BLaER1 treated with 17β-estradiol and CSF1 and Interleukin-3, amounts not matched to agents 10 nM and 100 nM (cell line): ENCODE measurements at regions not wholly inside any gene's neighbourhood (a gene's known extent, or its start where the extent isn't known, plus 50 kb on each side); places are given as distances from the start of the nearest gene placed in this dataset.
"Not testable (repeated sequence)": the region's sequence is repeated elsewhere in the genome, so short reads cannot be mapped to it uniquely, and the experiment has no call there.

Source experiments
- H3K27ac ChIP-seq, 11 experiments: shearing (Covaris generic); formaldehyde crosslinking; 2 replicates each; pipeline ENCODE4 v1.8.1; 2022
- H3K27me3 ChIP-seq, 11 experiments: shearing (Covaris generic); formaldehyde crosslinking; 2 replicates each; pipeline ENCODE4 v1.8.1; 2022
- H3K36me3 ChIP-seq, 11 experiments: shearing (Covaris generic); formaldehyde crosslinking; 2 replicates each; pipeline ENCODE4 v1.8.1; 2022
- H3K4me1 ChIP-seq, 10 experiments: shearing (Covaris generic); formaldehyde crosslinking; 2 replicates each; pipeline ENCODE4 v1.8.1; 2022
- H3K4me2 ChIP-seq, 11 experiments: shearing (Covaris generic); formaldehyde crosslinking; 2 replicates each; pipeline ENCODE4 v1.8.1; 2022
- H3K4me3 ChIP-seq, 10 experiments: shearing (Covaris generic); formaldehyde crosslinking; 2 replicates each; pipeline ENCODE4 v1.8.1; 2022
- H3K9ac ChIP-seq, 11 experiments: shearing (Covaris generic); formaldehyde crosslinking; 2 replicates each; pipeline ENCODE4 v1.8.1; 2022
- H3K9me3 ChIP-seq, 11 experiments: shearing (Covaris generic); formaldehyde crosslinking; replicated peaks in 1 of 11; 2 replicates each; pipeline ENCODE4 v1.8.1; 2022
- H4K20me1 ChIP-seq, 11 experiments: shearing (Covaris generic); formaldehyde crosslinking; 2 replicates each; pipeline ENCODE4 v1.8.1; 2022
- Cebpa-rat ChIP-seq, 11 experiments: shearing (Covaris generic); IDR thresholded peaks; 2 replicates each; pipeline ENCODE4 v1.8.1; 2022

DNA sequence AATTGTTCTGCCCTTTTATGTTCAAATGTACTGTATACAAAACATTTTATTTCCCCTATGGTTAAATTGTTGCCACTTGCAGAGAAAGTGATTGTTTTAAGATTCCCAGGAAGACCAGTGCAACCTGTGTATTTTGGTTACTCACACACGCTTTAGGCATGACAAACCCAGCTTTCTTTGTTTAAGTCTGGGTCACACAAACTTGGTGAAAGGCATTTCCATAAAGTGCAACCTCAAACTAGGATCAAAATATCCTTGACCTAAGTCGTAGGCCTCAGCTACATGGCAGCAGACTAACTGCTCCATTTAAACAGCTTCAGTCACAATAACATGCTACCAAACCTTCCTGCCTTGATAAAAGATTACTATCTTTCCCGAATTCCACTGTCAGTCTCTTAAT, 639.0 kb upstream of the PRR20A start:
- H3K27me3 ChIP-seq, result no peaks in the 10 kb centered on the region
- no peak for TF ChIP-seq Cebpa-rat (IDR thresholded peaks at IDR 0.05)
- H3K4me3 ChIP-seq, result no peak overlapping the region
- H4K20me1 ChIP-seq, result no peaks in the 10 kb centered on the region
- H3K4me1 ChIP-seq, result peaks cover 0 to 13% (median 0%) of the 10 kb centered on the region in 10 experiments; a peak in 3 of 20 replicates
- H3K9ac ChIP-seq, result no peak overlapping the region
- H3K36me3 ChIP-seq, result no peaks in the 10 kb centered on the region
- H3K27ac ChIP-seq, result no peak overlapping the region
- peak overlapping the region in 1 of 11 experiments; percentile 3; a peak in 1 of 22 replicates for H3K4me2 ChIP-seq
- H3K9me3 ChIP-seq, result no peaks in the 10 kb centered on the region

DNA sequence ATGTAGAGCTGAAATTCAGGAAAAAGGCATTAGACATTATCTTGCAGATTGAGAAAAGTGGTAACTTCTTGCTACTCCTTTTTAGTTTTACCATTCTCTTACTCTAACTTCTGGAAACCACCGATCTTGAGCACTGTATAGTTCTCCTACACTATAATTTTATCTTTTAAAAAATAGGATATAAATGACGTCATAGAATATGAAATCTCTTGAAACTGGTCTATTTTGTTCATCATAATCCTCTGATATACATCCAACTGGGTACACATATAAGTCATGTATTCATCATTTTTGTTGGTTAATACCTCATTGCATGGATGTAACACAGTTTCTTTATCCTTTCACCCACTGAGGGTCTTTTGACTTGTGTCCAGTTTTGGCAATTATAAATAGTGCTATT, 629.9 kb upstream of the PRR20A start:
- Histone ChIP-seq H3K4me3 (no peak overlapping the region), H3K27ac (no peak overlapping the region), H3K9ac (no peak overlapping the region), H3K9me3 (no peaks in the 10 kb centered on the region), H3K4me1 (no peaks in the 10 kb centered on the region), H3K36me3 (no peaks in the 10 kb centered on the region), H3K27me3 (no peaks in the 10 kb centered on the region), H4K20me1 (no peaks in the 10 kb centered on the region), H3K4me2 (no peak overlapping the region)
- no peak for TF ChIP-seq Cebpa-rat (IDR thresholded peaks at IDR 0.05)

DNA sequence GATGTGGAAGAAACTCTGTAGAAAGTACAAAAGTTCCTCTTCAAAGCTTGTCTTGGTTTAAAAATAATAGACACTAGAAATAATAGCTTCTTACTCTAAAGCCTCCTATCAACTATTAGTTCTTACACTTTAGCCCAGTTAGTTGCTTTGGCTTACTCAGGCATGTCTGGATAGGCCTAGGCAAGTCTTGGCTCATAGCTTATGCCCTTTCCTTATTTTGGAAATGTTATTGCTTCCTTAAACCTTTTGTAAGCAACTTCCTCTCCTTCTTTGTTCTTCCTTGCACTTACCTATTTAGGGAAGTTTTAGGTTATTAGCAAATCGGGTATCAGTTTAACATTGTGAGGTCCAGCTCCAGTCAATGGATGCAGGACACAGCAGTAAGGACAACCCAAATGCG, 628.4 kb upstream of the PRR20A start:
- H3K9me3 ChIP-seq, H4K20me1 ChIP-seq, H3K4me3 ChIP-seq, H3K9ac ChIP-seq, H3K36me3 ChIP-seq, H3K4me2 ChIP-seq, H3K4me1 ChIP-seq, H3K27ac ChIP-seq, H3K27me3 ChIP-seq: not testable (repeated sequence)

DNA sequence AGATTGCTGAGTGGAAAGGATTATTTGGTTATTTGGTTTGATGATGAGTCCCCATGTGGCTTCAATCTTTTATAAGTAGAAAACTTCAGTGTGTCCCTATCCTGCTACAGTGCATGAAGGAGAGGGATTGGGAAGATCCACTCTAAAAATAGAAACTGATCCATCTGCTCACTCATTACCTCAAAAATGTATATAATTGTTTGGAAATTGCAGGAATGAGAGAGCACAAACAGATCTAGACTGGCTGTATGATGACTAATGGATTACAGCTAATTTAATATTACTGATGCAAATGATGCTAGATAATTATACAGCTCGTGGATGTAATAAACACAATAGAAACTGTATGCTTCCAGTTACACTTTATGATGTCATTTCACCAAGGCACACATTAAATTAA, 625.3 kb upstream of the PRR20A start:
- no peak overlapping the region for H3K4me3 ChIP-seq
- H3K9ac ChIP-seq, result no peak overlapping the region
- no peaks in the 10 kb centered on the region for H3K9me3 ChIP-seq
- no peaks in the 10 kb centered on the region for H4K20me1 ChIP-seq
- H3K36me3 ChIP-seq, result no peaks in the 10 kb centered on the region
- no peak overlapping the region for H3K27ac ChIP-seq
- no peaks in the 10 kb centered on the region for H3K4me1 ChIP-seq
- H3K4me2 ChIP-seq, result no peak overlapping the region
- no peaks in the 10 kb centered on the region for H3K27me3 ChIP-seq
- no peak for TF ChIP-seq Cebpa-rat (IDR thresholded peaks at IDR 0.05)

DNA sequence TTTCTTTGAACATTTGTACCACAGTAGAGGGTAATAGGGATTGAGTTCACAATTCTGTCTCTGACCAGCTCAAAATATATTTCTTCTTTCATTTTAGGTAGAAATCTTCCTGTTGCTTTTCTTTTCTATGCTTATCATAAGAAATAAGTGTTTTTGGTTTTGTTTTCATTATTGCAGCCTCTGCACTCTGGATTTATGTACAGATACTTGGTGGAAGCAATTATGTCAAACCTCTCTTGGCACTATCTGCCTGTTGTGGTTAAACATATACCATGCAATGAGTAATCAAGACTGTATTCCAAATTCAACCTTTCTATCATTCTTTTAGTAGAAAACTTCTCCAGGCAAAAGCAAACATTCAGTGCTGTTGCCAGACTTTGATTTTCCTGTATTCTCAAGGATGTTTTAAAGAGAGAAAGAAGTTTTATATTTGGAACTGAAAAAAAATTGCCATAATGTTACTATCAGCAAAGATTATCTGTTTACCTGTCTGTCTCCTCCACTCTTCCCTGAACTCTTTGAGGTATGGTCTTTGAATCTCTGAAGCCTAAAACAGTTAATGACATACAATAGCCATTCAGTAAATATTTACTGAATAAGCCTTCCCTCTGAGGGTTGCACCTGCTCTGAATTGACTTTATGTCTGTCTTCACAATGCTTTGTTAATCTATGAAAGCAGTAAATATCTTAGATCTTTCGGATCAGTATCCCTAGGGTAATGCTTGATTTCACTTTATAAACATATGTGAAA, 612.5 kb upstream of the PRR20A start:
- H3K9me3 ChIP-seq, result no peaks in the 10 kb centered on the region
- TF ChIP-seq Cebpa-rat (IDR thresholded peaks at IDR 0.05), result no peak
- H3K4me1 ChIP-seq, result no peaks in the 10 kb centered on the region
- H3K9ac ChIP-seq, result no peak overlapping the region
- no peaks in the 10 kb centered on the region for H3K27me3 ChIP-seq
- no peak overlapping the region for H3K27ac ChIP-seq
- H3K4me2 ChIP-seq, result no peak overlapping the region
- H3K4me3 ChIP-seq, result no peak overlapping the region
- no peaks in the 10 kb centered on the region for H3K36me3 ChIP-seq
- H4K20me1 ChIP-seq, result no peaks in the 10 kb centered on the region

DNA sequence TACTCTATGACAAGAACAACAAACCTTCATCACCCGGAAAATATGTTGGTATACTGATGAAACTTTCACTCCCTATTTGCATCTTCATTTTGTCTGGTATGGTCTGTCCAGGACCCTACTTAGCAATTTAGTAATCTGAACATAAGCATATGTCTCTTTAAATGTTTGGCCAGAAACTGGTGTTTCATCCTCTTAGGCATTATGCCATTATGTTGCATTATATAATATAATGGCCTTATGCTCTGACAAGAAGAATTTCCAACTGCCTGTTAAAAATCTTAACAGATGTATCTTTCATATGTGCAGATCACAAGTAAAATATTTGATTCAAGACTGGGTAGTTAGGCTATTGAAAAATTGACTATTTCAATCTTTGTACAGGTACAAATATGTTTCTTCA, 610.6 kb upstream of the PRR20A start:
- no peaks in the 10 kb centered on the region for H4K20me1 ChIP-seq
- no peaks in the 10 kb centered on the region for H3K9me3 ChIP-seq
- no peak overlapping the region for H3K4me3 ChIP-seq
- H3K9ac ChIP-seq, result no peak overlapping the region
- no peak for TF ChIP-seq Cebpa-rat (IDR thresholded peaks at IDR 0.05)
- no peaks in the 10 kb centered on the region for H3K36me3 ChIP-seq
- no peak overlapping the region for H3K4me2 ChIP-seq
- no peaks in the 10 kb centered on the region for H3K27me3 ChIP-seq
- 0 out of 20 replicates have a peak, but pooled peaks cover 0 to 5% (median 0%) of the 10 kb centered on the region in 10 experiments for H3K4me1 ChIP-seq
- H3K27ac ChIP-seq, result no peak overlapping the region

DNA sequence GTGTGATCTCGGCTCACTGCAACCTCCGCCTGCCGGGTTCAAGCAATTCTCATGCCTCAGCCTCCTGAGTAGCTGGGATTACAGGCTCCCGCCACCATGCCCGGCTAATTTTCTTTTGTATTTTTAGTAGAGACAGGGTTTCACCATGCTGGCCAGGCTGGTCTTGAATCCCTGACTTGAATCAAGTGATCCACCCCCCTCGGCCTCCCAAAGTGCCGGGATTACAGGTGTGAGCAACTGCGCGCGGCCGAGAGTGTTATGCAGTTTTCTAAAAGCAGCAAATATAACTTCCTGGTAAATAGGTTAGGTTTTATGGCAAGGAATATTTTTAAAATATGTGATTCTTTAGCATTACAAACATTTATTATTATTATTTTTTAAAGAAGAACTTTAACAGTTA, 592.8 kb upstream of the PRR20A start:
- H3K9ac ChIP-seq, result not testable (repeated sequence)

DNA sequence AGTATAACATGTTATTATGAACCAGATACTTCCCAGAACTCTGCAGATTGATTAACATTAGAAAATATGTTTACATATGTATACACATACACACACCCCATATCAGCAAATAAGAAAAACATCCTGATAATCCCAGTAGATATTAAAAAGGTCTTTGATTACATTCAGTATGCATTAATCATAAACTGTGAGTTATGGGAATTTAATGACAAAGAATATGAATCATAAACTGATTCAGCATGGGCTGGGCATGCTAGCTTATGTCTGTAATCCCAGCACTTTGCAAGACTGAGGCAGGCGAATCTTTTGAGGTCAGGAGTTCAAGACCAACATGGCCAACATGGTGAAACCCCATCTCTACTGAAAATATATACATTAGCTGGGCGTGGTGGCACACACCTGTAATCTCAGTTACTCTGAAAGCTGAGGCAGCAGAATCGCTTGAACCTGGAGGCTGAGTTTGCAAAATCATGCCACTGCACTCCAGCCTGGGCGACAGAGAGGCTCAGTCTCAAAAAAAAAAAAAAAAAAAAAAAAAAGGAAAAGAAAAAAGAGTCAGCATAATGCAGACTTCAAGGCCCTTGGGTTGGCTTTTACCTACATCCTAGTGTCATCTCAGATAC, 581.9 kb upstream of the PRR20A start:
- Histone ChIP-seq H3K4me1 (no peaks in the 10 kb centered on the region), H3K36me3 (no peaks in the 10 kb centered on the region), H3K4me2 (no peak overlapping the region), H3K9ac (no peak overlapping the region), H3K27ac (no peak overlapping the region), H3K27me3 (no peaks in the 10 kb centered on the region), H3K4me3 (no peak overlapping the region), H4K20me1 (no peaks in the 10 kb centered on the region), H3K9me3 (no peaks in the 10 kb centered on the region)
- no peak for TF ChIP-seq Cebpa-rat (IDR thresholded peaks at IDR 0.05)

More for the DNA sequence above, 592.8 kb upstream of the PRR20A start:
- H3K9me3 ChIP-seq, H3K36me3 ChIP-seq, H3K27ac ChIP-seq, H3K4me3 ChIP-seq, H3K27me3 ChIP-seq, H3K4me2 ChIP-seq, H4K20me1 ChIP-seq, H3K4me1 ChIP-seq: not testable (repeated sequence)

DNA sequence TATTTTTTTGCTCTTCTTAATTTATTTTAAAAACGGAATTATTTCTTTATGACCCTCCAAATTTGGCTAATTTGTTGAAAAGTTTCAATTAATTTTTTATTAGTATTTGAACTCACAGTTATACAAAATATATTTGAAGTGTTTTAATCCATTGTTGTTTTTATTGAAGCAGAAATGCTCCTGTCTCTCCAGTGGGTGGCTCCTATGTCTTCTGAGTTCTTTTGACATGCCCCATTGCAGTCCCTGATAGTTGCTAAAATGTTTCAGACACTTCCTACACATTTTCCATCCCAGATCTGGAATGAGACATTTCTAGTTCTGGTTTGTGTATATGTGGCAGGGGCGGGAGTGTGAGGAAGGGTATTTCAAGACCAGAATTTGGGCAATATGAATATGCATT, 579.4 kb upstream of the PRR20A start:
- no peaks in the 10 kb centered on the region for H3K36me3 ChIP-seq
- no peak overlapping the region for H3K9ac ChIP-seq
- TF ChIP-seq Cebpa-rat (IDR thresholded peaks at IDR 0.05), result no peak
- no peak overlapping the region for H3K4me2 ChIP-seq
- no peak overlapping the region for H3K4me3 ChIP-seq
- no peaks in the 10 kb centered on the region for H3K27me3 ChIP-seq
- H3K4me1 ChIP-seq, result no peaks in the 10 kb centered on the region
- no peaks in the 10 kb centered on the region for H4K20me1 ChIP-seq
- H3K9me3 ChIP-seq, result no peaks in the 10 kb centered on the region
- H3K27ac ChIP-seq, result no peak overlapping the region

DNA sequence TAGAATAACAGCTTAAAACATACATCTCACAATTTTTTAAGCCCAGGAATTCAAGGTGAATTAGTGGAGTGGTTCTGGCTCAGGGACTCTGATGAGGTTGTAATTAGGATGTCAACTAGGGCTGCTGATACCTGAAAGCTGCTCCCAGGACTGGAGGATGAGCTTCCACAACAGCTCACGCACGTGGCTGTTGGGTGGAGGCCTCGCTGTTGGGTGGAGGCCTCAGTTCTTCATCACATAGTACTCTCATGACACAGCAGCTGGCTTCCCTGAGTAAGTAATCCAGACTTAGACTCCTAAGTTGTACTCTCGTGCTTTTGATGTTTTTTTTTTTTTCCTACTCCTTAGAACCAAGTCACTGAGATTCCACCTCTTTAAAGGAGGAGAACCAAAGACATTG, 577.1 kb upstream of the PRR20A start:
- Histone ChIP-seq H4K20me1 (no peaks in the 10 kb centered on the region), H3K27me3 (no peaks in the 10 kb centered on the region), H3K36me3 (no peaks in the 10 kb centered on the region), H3K4me2 (no peak overlapping the region), H3K4me1 (no peaks in the 10 kb centered on the region), H3K4me3 (no peak overlapping the region), H3K9ac (no peak overlapping the region), H3K9me3 (no peaks in the 10 kb centered on the region), H3K27ac (no peak overlapping the region)
- TF ChIP-seq Cebpa-rat (IDR thresholded peaks at IDR 0.05), result no peak
